ENCODE measurements at regions not wholly inside any gene's neighbourhood (a gene's known extent, or its start where the extent isn't known, plus 50 kb on each side); places are given as distances from the start of the nearest gene placed in this dataset.

- no peaks in the 10 kb centered on the region for H3K9me2 ChIP-seq (replicated peaks; ENCODE audit: control insufficient read depth, low read length)
- no peaks in the 10 kb centered on the region for H3K4me1 ChIP-seq (ENCODE audit: control insufficient read depth, low read length)
- no peaks in the 10 kb centered on the region for H3K9me3 ChIP-seq (ENCODE audit: control insufficient read depth, insufficient read depth, low read length)
- no peak overlapping the region for H3K4me3 ChIP-seq (ENCODE audit: low read length)
- no peaks in the 10 kb centered on the region for H4K20me1 ChIP-seq (ENCODE audit: control insufficient read depth, insufficient read depth, low read depth, low read length)
- H3F3A ChIP-seq (ENCODE audit: control insufficient read depth, insufficient read depth): no peaks in the 10 kb centered on the region
- TF ChIP-seq, protein P1, sequence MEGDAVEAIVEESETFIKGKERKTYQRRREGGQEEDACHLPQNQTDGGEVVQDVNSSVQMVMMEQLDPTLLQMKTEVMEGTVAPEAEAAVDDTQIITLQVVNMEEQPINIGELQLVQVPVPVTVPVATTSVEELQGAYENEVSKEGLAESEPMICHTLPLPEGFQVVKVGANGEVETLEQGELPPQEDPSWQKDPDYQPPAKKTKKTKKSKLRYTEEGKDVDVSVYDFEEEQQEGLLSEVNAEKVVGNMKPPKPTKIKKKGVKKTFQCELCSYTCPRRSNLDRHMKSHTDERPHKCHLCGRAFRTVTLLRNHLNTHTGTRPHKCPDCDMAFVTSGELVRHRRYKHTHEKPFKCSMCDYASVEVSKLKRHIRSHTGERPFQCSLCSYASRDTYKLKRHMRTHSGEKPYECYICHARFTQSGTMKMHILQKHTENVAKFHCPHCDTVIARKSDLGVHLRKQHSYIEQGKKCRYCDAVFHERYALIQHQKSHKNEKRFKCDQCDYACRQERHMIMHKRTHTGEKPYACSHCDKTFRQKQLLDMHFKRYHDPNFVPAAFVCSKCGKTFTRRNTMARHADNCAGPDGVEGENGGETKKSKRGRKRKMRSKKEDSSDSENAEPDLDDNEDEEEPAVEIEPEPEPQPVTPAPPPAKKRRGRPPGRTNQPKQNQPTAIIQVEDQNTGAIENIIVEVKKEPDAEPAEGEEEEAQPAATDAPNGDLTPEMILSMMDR (IDR thresholded peaks at IDR 0.05; ENCODE audit: low read depth, low read length, poor library complexity, severe bottlenecking): no peak
- TF ChIP-seq EZH2phosphoT487 (IDR thresholded peaks at IDR 0.05; ENCODE audit: borderline replicate concordance, low read length): no peak
- H3K27me3 ChIP-seq (ENCODE audit: control insufficient read depth, low read length): no peaks in the 10 kb centered on the region
- H3K27ac ChIP-seq (ENCODE audit: low read depth, low read length): no peak overlapping the region
- no peaks in the 10 kb centered on the region for H3K79me2 ChIP-seq (ENCODE audit: control insufficient read depth, low read length)
- no peak overlapping the region for H3K4me2 ChIP-seq (ENCODE audit: low read length)
- no peaks in the 10 kb centered on the region for H3K36me3 ChIP-seq (ENCODE audit: control insufficient read depth, low read length)
These were observed 261.8 kb upstream of the LINC00305 start for GRCh38 chr18:64410685-64411084.

GRCh38 chr18:64409511-64409910 lies 260.6 kb upstream of the LINC00305 start:
- H3K9me3 ChIP-seq (ENCODE audit: control insufficient read depth, insufficient read depth, low read length): no peaks in the 10 kb centered on the region
- no peaks in the 10 kb centered on the region for H3K4me1 ChIP-seq (ENCODE audit: control insufficient read depth, low read length)
- H3K27me3 ChIP-seq (ENCODE audit: control insufficient read depth, low read length): no peaks in the 10 kb centered on the region
- H4K20me1 ChIP-seq (ENCODE audit: control insufficient read depth, insufficient read depth, low read depth, low read length): no peaks in the 10 kb centered on the region
- H3K9me2 ChIP-seq (replicated peaks; ENCODE audit: control insufficient read depth, low read length): no peaks in the 10 kb centered on the region
- no peak for TF ChIP-seq EZH2phosphoT487 (IDR thresholded peaks at IDR 0.05; ENCODE audit: borderline replicate concordance, low read length)
- TF ChIP-seq, protein P1 (IDR thresholded peaks at IDR 0.05; ENCODE audit: low read depth, low read length, poor library complexity, severe bottlenecking): peak; percentile 41
- H3K27ac ChIP-seq (ENCODE audit: low read depth, low read length): no peak overlapping the region
- no peaks in the 10 kb centered on the region for H3F3A ChIP-seq (ENCODE audit: control insufficient read depth, insufficient read depth)
- no peaks in the 10 kb centered on the region for H3K36me3 ChIP-seq (ENCODE audit: control insufficient read depth, low read length)
- no peaks in the 10 kb centered on the region for H3K79me2 ChIP-seq (ENCODE audit: control insufficient read depth, low read length)
- H3K4me3 ChIP-seq (ENCODE audit: low read length): no peak overlapping the region
- no peak overlapping the region for H3K4me2 ChIP-seq (ENCODE audit: low read length)

DNA sequence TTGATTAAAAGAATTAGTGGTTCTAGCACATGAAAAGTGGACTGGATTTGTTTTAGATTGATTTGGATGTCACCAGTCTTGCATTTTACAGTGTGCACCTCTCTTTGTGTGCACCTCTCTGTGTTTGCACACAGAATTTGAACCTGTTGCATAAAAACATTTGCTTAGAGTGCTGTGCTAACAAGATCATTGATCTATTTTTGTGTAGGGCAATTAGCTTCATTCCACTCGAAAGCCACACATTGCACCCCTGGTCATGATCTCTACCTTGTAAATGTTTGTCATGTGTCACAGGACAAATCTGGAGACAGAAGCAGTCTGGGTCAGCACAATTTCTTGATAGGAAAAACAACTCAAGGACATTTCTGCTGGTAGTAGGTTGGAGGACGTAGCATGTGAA lies 258.7 kb upstream of the LINC00305 start:
- TF ChIP-seq, protein P1 (IDR thresholded peaks at IDR 0.05; ENCODE audit: low read depth, low read length, poor library complexity, severe bottlenecking): no peak
- TF ChIP-seq EZH2phosphoT487 (IDR thresholded peaks at IDR 0.05; ENCODE audit: borderline replicate concordance, low read length): no peak
- Histone ChIP-seq H3K9me3 (ENCODE audit: control insufficient read depth, insufficient read depth, low read length) (no peaks in the 10 kb centered on the region), H3K27ac (ENCODE audit: low read depth, low read length) (no peak overlapping the region), H3K9me2 (replicated peaks; ENCODE audit: control insufficient read depth, low read length) (no peaks in the 10 kb centered on the region), H3K79me2 (ENCODE audit: control insufficient read depth, low read length) (no peaks in the 10 kb centered on the region), H3K27me3 (ENCODE audit: control insufficient read depth, low read length) (no peaks in the 10 kb centered on the region), H3K4me1 (ENCODE audit: control insufficient read depth, low read length) (no peaks in the 10 kb centered on the region), H3K4me3 (ENCODE audit: low read length) (no peak overlapping the region), H4K20me1 (ENCODE audit: control insufficient read depth, insufficient read depth, low read depth, low read length) (no peaks in the 10 kb centered on the region), H3K36me3 (ENCODE audit: control insufficient read depth, low read length) (no peaks in the 10 kb centered on the region), H3F3A (ENCODE audit: control insufficient read depth, insufficient read depth) (no peaks in the 10 kb centered on the region), H3K4me2 (ENCODE audit: low read length) (no peak overlapping the region)

- Histone ChIP-seq H3K4me2 (ENCODE audit: low read length) (no peak overlapping the region), H3K36me3 (ENCODE audit: control insufficient read depth, low read length) (no peaks in the 10 kb centered on the region), H3K27me3 (ENCODE audit: control insufficient read depth, low read length) (no peaks in the 10 kb centered on the region), H3K4me1 (ENCODE audit: control insufficient read depth, low read length) (no peaks in the 10 kb centered on the region), H3F3A (ENCODE audit: control insufficient read depth, insufficient read depth) (no peaks in the 10 kb centered on the region), H3K9me2 (replicated peaks; ENCODE audit: control insufficient read depth, low read length) (no peaks in the 10 kb centered on the region), H3K9me3 (ENCODE audit: control insufficient read depth, insufficient read depth, low read length) (no peaks in the 10 kb centered on the region), H3K27ac (ENCODE audit: low read depth, low read length) (no peak overlapping the region), H3K4me3 (ENCODE audit: low read length) (no peak overlapping the region), H3K79me2 (ENCODE audit: control insufficient read depth, low read length) (no peaks in the 10 kb centered on the region), H4K20me1 (ENCODE audit: control insufficient read depth, insufficient read depth, low read depth, low read length) (no peaks in the 10 kb centered on the region)
- TF ChIP-seq, protein P1 (IDR thresholded peaks at IDR 0.05; ENCODE audit: low read depth, low read length, poor library complexity, severe bottlenecking): no peak
- no peak for TF ChIP-seq EZH2phosphoT487 (IDR thresholded peaks at IDR 0.05; ENCODE audit: borderline replicate concordance, low read length)
These were observed 256.3 kb upstream of the LINC00305 start for GRCh38 chr18:64405161-64405560.
